MM.1S (cell line): ENCODE measurements at regions not wholly inside any gene's neighbourhood (a gene's known extent, or its start where the extent isn't known, plus 50 kb on each side); places are given as distances from the start of the nearest gene placed in this dataset.

ENCODE experiments used
- CTCF ChIP-seq: fragments of 300-600 bp; sonication (generic); IDR thresholded peaks from 2 replicates; pipeline ENCODE4 v1.5.1; 2016; ENCODE audit warnings: antibody characterized with exemption, low read length, mixed read lengths
- EZH2 ChIP-seq: fragments of 300-600 bp; sonication (generic); optimal IDR thresholded peaks from 2 replicates; pipeline ENCODE3; 2017; ENCODE audit warnings: low read depth, mild to moderate bottlenecking, antibody characterized with exemption, low read length, mixed read lengths
- EZH2phosphoT487 ChIP-seq: fragments of 300-600 bp; sonication (generic); IDR thresholded peaks from 2 replicates; pipeline ENCODE4 v1.6.1; 2018; ENCODE audit warnings: antibody characterized with exemption, low read length

DNA sequence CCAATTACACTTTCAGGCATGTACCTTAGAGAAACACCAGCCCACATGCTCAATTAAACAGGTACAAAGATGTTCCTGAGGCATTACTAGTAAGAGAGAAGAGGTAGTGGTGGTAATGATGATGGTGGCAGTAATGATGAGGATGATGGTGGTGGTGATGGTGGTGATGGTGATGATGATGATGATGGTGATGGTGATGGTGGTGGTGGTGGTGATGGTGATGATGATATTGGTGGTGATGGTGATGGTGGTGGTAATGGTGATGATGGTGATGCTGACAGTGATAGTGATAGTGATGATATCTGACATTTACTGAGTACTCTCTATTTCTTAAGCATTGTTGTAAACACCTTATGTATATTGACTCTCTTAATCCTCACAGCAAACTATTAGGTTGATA lies 318.4 kb downstream of the NSG2 start:
- no peak for TF ChIP-seq CTCF
- TF ChIP-seq EZH2: no peak
- TF ChIP-seq EZH2phosphoT487: no peak
